NB4 (cell line): ENCODE measurements at regions not wholly inside any gene's neighbourhood (a gene's known extent, or its start where the extent isn't known, plus 50 kb on each side); places are given as distances from the start of the nearest gene placed in this dataset.

Experiments used
- DNase-seq: peaks from one replicate; pipeline ENCODE4 v3.0.0; 2010; ENCODE audit warnings: low read depth
- H3K4me3 ChIP-seq: one replicate; pipeline ENCODE4 v1.5.1; 2011; ENCODE audit warnings: mild to moderate bottlenecking, low read depth, low read length, moderate library complexity
- MYC ChIP-seq: IDR thresholded peaks from 2 replicates; pipeline ENCODE4 v1.6.1; 2011; ENCODE audit warnings: low read depth, low read length
- POLR2A ChIP-seq: IDR thresholded peaks from 2 replicates; pipeline ENCODE4 v1.6.1; 2011; ENCODE audit warnings: mild to moderate bottlenecking; ENCODE audit not compliant: insufficient read length; ENCODE audit errors: extremely low read depth
- TF ChIP-seq, protein P1 (sequence below): IDR thresholded peaks from one replicate; pipeline ENCODE4 v1.5.1; 2012; ENCODE audit warnings: low read depth, low read length
- TF ChIP-seq, protein P2 (sequence below): IDR thresholded peaks from 2 replicates; pipeline ENCODE4 v1.6.1; 2011; ENCODE audit warnings: low read depth, low read length

DNA sequence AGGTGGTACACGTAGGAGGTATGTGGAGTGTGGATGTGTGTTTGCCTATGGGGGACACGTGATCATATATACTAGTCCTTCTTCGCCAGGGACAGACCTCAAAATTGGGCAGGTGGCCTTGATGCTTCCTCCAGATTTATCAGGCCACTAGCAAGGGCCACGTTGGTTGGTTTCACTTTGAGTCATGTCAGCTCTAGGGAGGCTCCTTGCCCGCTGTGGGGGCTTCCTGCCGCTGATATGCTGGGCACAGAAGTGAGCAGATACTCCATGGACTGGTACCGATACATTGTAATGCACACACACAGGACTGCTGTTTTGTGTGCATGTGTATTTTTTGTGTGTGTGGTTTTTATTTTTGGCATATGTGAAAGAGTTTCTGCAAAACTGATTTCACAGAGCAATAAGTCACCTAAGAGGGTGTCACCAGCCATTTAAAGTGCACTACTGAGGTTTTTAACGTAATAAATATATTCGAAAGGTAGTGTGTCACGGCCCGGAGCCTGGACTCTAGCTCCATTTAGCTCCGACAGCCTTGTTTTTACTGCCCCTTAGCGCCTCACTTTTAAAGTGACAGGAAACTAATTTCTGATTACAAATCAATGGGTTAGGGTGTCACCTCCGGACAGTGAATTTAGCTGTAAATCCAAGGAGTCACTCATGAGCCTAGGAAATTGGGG lies 605.5 kb upstream of the SALL1 start:
- TF ChIP-seq, protein P1, sequence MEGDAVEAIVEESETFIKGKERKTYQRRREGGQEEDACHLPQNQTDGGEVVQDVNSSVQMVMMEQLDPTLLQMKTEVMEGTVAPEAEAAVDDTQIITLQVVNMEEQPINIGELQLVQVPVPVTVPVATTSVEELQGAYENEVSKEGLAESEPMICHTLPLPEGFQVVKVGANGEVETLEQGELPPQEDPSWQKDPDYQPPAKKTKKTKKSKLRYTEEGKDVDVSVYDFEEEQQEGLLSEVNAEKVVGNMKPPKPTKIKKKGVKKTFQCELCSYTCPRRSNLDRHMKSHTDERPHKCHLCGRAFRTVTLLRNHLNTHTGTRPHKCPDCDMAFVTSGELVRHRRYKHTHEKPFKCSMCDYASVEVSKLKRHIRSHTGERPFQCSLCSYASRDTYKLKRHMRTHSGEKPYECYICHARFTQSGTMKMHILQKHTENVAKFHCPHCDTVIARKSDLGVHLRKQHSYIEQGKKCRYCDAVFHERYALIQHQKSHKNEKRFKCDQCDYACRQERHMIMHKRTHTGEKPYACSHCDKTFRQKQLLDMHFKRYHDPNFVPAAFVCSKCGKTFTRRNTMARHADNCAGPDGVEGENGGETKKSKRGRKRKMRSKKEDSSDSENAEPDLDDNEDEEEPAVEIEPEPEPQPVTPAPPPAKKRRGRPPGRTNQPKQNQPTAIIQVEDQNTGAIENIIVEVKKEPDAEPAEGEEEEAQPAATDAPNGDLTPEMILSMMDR = no peak
- no peak for TF ChIP-seq POLR2A
- no peak for TF ChIP-seq MYC
- TF ChIP-seq, protein P2, sequence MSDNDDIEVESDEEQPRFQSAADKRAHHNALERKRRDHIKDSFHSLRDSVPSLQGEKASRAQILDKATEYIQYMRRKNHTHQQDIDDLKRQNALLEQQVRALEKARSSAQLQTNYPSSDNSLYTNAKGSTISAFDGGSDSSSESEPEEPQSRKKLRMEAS = no peak
- DNase-seq = no peak
- no peak overlapping the region for H3K4me3 ChIP-seq

DNA sequence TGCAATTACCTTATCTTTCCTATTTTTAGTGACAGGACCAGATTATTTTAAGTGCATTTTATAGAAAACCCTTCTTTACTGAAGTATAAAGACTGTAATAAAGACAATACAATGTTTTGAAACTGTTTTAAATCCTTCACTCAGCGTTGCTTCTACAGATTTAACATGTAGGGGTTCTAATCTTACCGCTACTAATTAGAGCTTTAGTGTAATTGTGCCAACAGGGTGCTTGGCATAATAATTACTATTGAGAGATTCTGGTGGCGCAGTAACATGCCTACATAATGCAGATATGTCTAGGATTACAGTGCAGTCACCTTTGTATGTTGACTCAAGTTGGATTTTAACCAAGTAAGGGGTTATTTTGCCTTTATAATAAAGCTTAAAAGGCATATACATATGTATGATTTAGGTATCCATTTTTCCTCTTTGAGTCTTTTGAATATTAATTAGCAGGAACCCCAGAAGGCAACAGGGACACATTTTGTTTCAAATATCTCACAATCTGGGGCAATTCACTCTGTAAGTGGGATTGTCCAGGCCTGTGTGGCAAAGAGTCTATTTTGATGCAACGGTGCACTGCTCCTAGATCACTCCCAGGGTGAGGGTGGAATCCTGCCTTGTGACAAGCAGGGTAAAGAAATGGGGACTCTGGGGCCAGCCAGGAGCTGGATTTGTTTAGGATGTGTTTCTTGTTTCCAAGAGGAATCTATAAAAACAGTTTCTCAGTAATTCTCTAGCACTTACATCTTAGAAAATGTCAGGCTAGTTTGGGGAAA lies 604.7 kb upstream of the SALL1 start:
- TF ChIP-seq, protein P1 = no peak
- no peak for TF ChIP-seq MYC
- TF ChIP-seq, protein P2 = no peak
- no peak for TF ChIP-seq POLR2A
- H3K4me3 ChIP-seq = no peak overlapping the region
- DNase-seq = no peak

DNA sequence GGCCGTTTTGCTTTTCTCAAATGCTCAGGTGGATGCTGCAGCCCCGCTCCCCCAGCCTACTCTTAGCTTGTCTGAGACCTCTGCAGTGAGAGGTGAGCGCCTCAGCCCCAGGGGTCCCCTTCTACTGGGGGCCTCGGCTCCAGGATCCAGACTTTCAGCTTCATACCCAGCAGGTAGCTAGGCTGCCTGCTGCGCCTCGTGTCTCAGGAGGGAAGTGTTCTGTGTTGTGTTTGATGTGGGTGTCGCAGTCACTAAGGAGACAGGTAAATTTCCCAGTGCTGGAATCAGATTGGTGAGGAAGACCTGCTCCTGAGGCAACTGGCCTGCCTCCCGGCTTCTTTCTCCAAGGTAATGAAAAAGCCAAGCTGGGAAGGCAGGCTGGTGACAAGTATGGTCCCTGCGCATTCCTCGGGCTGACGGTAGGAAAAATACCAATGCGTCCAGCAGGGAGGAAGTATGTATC lies 604.0 kb upstream of the SALL1 start:
- H3K4me3 ChIP-seq = no peak overlapping the region
- no peak for TF ChIP-seq POLR2A
- no peak for TF ChIP-seq MYC
- TF ChIP-seq, protein P1 = no peak
- TF ChIP-seq, protein P2 = no peak
- no peak for DNase-seq

DNA sequence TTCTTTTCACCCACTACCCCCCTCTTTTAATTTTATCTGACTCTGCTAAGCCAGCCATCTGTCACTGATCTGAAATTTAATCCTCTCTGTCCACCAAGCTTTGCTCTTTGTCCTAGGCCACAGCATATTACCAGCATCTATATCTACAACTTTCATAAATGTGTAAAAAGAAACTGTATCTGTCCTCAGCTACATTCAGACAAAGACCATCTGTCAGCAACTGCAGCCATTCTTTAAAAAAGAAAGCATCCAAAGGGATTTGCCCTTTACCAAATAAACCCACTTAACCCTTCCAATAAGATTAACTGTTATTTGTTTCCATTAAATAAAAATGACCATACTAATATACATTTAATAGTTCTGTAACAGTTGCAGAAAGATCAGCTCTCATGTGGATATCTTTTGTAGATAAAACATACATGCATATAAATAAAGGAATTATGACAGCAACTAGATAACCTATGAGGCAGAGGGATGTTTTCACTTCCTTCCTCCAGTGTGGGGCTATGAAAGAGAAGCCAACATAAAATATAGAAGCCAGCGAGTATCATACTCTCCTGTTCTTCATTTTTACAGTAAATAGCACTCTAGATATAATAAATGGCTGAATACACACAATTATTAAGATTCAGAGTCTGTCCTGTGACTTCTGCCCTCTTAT lies 602.5 kb upstream of the SALL1 start:
- DNase-seq = no peak
- no peak overlapping the region for H3K4me3 ChIP-seq
- TF ChIP-seq, protein P2 = no peak
- TF ChIP-seq, protein P1 = no peak
- no peak for TF ChIP-seq POLR2A

DNA sequence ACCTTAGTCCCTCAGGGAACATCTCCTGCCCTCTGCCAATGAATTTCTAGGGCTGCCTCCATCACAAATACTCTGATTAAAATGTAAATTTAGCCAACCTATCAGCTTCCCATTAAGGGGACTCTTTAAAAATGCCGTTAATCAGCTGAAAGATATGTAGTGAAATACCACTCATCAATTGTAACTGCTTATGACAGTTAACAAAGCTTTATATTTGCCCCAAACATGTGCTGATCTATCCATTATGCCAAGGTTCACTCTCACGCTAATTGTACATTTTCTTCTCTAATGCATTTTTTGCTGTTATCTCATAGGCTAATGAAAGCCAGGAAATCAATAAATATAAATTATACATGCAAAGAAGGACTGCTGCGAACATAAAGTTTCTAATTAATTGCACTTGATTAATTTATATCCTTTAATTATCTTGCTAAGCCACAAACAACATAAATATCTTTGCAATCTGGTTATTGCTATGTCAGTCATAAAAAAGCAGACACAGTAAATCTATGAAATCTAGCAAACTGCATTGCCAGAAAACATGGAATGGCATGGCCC lies 601.4 kb upstream of the SALL1 start:
- DNase-seq = no peak
- no peak overlapping the region for H3K4me3 ChIP-seq
- TF ChIP-seq, protein P2 = no peak

DNA sequence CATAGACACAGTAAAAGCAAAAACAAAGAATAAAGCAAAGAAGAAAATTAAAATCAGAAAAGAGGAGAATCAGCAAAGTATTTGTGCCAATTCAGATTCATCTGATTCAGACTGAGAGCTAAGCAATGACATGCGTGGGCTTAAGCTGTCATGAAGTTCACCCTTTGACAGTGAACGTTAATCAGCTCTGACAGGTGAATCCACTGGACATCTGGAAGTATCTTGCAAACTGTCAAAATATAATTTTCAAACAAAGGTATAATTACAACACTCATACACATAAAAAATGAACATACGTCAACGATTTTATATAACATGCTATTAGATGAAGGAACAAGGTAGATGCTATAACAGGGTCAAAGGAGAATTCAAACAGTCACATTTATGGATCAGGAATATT lies 596.3 kb upstream of the SALL1 start:
- H3K4me3 ChIP-seq = no peak overlapping the region
- TF ChIP-seq, protein P2 = no peak
- TF ChIP-seq, protein P1 = no peak
- TF ChIP-seq MYC (no peak), POLR2A (no peak)
- DNase-seq = no peak
